ENCODE measurements at regions not wholly inside any gene's neighbourhood (a gene's known extent, or its start where the extent isn't known, plus 50 kb on each side); places are given as distances from the start of the nearest gene placed in this dataset.
A peak's percentile ranks its signal among the peaks of the same experiment; 100 is the strongest.
"Not testable (repeated sequence)": the region's sequence is repeated elsewhere in the genome, so short reads cannot be mapped to it uniquely, and the experiment has no call there.

GRCh38 chr15:70512772-70513362, 250.5 kb downstream of the UACA start:
- no peak overlapping the region for H3K4me3 ChIP-seq (ENCODE audit: low read depth, low read length)
- peak; percentile 85 for DNase-seq (ENCODE audit: low read depth)
- TF ChIP-seq MAX (IDR thresholded peaks at IDR 0.05; ENCODE audit: low read depth, low read length) (peak; percentile 23; the same call in 1 of the 2 replicates), POLR2A (IDR thresholded peaks at IDR 0.05; ENCODE audit: extremely low read depth, insufficient read length) (no peak), MYC (IDR thresholded peaks at IDR 0.05; ENCODE audit: low read depth, low read length) (peak; percentile 20; the same call in 1 of the 2 replicates), CTCF (IDR thresholded peaks at IDR 0.05; ENCODE audit: low read depth, low read length) (peak; percentile 97)

- not testable (repeated sequence) for H3K4me3 ChIP-seq (ENCODE audit: low read depth, low read length); DNase-seq (ENCODE audit: low read depth)
These were observed 251.3 kb downstream of the UACA start for GRCh38 chr15:70511972-70512587.

- DNase-seq (ENCODE audit: low read depth) = no peak
- TF ChIP-seq MAX (IDR thresholded peaks at IDR 0.05; ENCODE audit: low read depth, low read length) (no peak), CTCF (IDR thresholded peaks at IDR 0.05; ENCODE audit: low read depth, low read length) (no peak), POLR2A (IDR thresholded peaks at IDR 0.05; ENCODE audit: extremely low read depth, insufficient read length) (no peak), MYC (IDR thresholded peaks at IDR 0.05; ENCODE audit: low read depth, low read length) (no peak)
- no peak overlapping the region for H3K4me3 ChIP-seq (ENCODE audit: low read depth, low read length)
These were observed 252.9 kb downstream of the UACA start for GRCh38 chr15:70510433-70510832.

- H3K4me3 ChIP-seq (ENCODE audit: low read depth, low read length) = no peak overlapping the region
- no peak for DNase-seq (ENCODE audit: low read depth)
- no peak for TF ChIP-seq POLR2A (IDR thresholded peaks at IDR 0.05; ENCODE audit: extremely low read depth, insufficient read length)
- no peak for TF ChIP-seq CTCF (IDR thresholded peaks at IDR 0.05; ENCODE audit: low read depth, low read length)
- no peak for TF ChIP-seq MAX (IDR thresholded peaks at IDR 0.05; ENCODE audit: low read depth, low read length)
- TF ChIP-seq MYC (IDR thresholded peaks at IDR 0.05; ENCODE audit: low read depth, low read length) = no peak
These were observed 253.6 kb downstream of the UACA start for GRCh38 chr15:70509731-70510143.

- TF ChIP-seq CTCF (IDR thresholded peaks at IDR 0.05; ENCODE audit: low read depth, low read length) (no peak), MAX (IDR thresholded peaks at IDR 0.05; ENCODE audit: low read depth, low read length) (no peak), MYC (IDR thresholded peaks at IDR 0.05; ENCODE audit: low read depth, low read length) (peak; percentile 57; the same call in 1 of the 2 replicates), POLR2A (IDR thresholded peaks at IDR 0.05; ENCODE audit: extremely low read depth, insufficient read length) (no peak)
- DNase-seq (ENCODE audit: low read depth) = peak; percentile 96
- no peak overlapping the region for H3K4me3 ChIP-seq (ENCODE audit: low read depth, low read length)
These were observed 254.1 kb downstream of the UACA start for GRCh38 chr15:70509282-70509662.

- DNase-seq (ENCODE audit: low read depth) = peak; percentile 52
- no peak overlapping the region for H3K4me3 ChIP-seq (ENCODE audit: low read depth, low read length)
- TF ChIP-seq MAX (IDR thresholded peaks at IDR 0.05; ENCODE audit: low read depth, low read length) (no peak), POLR2A (IDR thresholded peaks at IDR 0.05; ENCODE audit: extremely low read depth, insufficient read length) (no peak)
These were observed 254.6 kb downstream of the UACA start for GRCh38 chr15:70508561-70509281.
